Left hindlimb (tissue), 1 donor: ENCODE measurements at regions not wholly inside any gene's neighbourhood (a gene's known extent, or its start where the extent isn't known, plus 50 kb on each side); places are given as distances from the start of the nearest gene placed in this dataset.
A peak's percentile ranks its signal among the peaks of the same experiment; 100 is the strongest.
"Not testable (repeated sequence)": the region's sequence is repeated elsewhere in the genome, so short reads cannot be mapped to it uniquely, and the experiment has no call there.

Experiments used
- DNase-seq: peaks from one replicate; pipeline ENCODE4 v3.0.0-alpha.2; 2018

GRCh38 chr2:131754929-131755720, 227.4 kb downstream of the CCDC74A start:
- DNase-seq, result no peak

DNA sequence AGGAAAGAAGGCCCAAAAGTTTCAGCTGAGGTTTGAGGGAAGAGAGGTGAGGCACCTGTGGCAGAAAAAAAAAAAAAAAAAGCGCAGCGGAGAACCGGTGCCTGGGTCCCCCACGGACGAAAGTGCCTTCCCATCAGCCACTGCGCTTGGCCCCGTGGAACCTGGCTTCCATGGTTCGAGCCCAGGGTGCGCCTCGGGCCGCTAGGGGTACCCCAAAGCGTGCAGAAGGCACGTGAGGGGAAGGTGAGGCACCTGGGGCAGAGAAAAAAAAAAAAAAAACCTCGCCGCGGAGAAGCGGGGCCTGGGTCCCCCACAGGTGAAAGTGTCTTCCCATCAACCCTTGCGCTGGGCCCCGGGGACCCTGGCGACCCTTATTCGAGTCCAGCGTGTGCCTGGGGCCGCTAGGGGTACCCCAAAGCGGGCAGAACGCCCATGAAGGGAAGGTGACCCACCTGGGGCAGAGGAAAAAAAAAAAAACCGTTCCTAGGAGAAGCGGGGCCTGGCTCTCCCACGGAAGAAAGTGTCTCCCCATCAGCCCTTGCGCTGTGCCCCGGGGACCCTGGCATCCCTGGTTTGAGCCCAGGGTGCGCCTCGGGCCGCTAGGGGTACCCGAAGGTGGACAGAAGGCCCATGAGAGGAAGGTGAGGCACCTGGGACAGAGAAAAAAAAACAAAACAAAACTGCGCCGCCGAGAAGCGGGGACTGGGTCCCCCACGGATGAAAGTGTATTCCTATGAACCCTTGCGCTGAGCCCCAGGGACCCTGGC, 228.6 kb downstream of the CCDC74A start:
- no peak for DNase-seq

- DNase-seq, result not testable (repeated sequence)
Observed at GRCh38 chr2:131758941-131759340, 231.3 kb downstream of the CCDC74A start.

- not testable (repeated sequence) for DNase-seq
Observed at GRCh38 chr2:131774955-131775555, 247.4 kb downstream of the CCDC74A start.

GRCh38 chr2:131775903-131776506, 248.3 kb downstream of the CCDC74A start:
- DNase-seq, result not testable (repeated sequence)

- not testable (repeated sequence) for DNase-seq
Observed at GRCh38 chr2:131780446-131780845, 252.8 kb downstream of the CCDC74A start.

GRCh38 chr2:131801210-131801744, 273.6 kb downstream of the CCDC74A start:
- no peak for DNase-seq

DNA sequence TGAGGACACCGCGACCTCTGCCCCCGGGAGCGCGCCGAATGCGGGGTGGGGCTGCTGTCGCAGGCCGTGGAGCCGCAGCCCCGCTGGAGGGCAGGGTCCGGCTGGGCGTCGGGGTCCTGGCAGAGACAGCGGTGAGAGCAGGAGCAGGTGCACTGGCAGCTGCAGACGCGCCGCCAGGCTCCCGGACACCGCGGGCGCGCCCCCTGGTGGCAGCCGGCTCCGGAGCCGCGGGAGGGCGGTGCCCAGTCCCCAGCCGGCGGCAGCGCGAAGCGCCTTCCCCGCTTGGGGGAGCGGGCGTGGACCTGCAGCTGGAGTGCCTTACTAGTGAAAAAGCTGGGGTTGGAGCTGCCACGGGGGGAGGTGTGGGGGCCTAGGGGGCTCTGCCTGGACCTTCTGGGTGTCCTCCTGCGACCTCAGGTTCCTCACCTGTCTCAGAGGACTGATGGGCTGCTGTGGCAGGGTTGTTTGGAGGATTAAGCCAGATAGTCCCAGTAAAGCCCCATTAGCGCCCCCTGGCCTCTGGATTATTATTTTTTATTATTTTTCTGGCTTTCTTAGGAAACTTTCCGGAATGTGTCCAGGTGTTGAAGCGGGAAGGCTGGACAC, 274.2 kb downstream of the CCDC74A start:
- DNase-seq, result peak; percentile 65

DNA sequence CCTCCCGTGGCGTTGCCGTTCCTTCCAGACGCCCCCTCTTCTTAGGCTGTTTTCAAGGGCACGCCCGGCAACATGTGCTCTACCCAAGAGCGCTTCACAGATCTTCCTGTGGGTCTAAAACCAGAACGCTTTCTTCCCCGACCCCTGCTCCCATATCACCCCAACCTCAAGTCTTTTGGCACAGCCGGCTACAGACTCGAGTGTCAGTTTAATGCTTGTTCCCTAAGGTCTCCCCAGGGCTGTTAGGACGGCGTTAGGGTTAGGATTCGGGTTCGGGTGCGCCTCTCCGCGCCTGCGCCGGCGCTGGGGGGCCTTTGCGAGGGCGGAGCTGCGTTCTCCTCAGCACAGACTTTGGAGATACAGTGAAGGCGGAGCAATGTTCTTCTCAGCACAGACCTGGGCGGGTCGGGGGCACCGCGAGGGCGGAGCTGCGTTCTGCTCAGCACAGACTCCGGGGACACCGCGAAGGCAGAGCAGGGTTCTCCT, 274.7 kb downstream of the CCDC74A start:
- peak; percentile 38 for DNase-seq

DNA sequence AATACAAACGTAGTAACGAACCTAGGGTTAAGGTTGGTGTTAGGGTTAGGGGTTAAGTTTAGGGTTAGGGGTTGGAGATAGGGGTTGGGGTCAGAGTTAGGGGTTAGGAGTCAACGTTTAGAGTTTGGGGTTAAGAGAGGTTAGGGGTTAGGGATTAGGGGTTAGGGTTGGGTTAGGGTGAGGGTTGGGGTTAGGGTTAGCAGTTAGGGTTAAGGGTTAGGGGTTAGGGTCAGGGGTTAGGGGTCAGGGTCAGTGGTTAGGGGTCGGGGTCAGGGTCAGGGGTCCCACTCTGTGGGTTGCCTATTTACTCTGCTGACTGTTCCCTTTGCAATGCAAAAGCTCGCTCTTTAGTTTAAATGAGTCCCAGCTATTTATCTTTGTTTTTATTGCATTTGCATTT, 275.5 kb downstream of the CCDC74A start:
- not testable (repeated sequence) for DNase-seq

DNA sequence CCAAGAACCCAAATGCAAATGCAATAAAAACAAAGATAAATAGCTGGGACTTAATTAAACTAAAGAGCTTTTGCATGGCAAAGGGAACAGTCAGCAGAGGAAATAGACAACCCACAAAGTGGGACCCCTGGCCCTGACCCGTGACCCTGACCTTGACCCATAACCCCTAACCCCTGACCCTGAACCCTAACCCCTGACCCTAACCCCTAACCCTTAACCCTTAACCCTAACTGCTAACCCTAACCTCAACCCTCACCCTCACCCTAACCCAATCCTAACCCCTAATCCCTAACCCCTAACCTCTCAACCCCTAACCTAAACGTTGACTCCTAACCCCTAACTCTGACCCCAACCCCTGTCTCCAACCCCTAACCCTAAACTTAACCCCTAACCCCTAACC, 284.9 kb downstream of the CCDC74A start:
- not testable (repeated sequence) for DNase-seq

DNA sequence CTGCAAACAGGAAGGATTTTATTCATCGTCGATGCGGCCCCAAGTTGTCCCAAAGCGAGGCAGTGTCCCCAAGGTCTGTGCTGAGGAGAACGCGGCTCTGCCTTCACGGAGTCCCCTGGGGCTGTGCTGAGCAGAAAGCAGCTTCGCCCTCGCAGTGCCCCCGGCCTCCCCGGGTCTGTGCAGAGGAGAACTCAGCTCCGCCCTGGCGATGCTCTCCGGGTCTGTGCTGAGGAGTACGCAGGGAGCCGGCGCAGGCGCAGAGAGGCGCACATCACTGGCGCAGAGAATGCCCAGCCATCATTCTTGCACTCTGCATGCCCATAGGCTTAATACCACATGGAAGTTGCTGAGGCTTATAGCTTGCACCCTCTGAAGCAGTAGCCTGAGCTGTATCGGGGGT, 285.7 kb downstream of the CCDC74A start:
- not testable (repeated sequence) for DNase-seq

DNA sequence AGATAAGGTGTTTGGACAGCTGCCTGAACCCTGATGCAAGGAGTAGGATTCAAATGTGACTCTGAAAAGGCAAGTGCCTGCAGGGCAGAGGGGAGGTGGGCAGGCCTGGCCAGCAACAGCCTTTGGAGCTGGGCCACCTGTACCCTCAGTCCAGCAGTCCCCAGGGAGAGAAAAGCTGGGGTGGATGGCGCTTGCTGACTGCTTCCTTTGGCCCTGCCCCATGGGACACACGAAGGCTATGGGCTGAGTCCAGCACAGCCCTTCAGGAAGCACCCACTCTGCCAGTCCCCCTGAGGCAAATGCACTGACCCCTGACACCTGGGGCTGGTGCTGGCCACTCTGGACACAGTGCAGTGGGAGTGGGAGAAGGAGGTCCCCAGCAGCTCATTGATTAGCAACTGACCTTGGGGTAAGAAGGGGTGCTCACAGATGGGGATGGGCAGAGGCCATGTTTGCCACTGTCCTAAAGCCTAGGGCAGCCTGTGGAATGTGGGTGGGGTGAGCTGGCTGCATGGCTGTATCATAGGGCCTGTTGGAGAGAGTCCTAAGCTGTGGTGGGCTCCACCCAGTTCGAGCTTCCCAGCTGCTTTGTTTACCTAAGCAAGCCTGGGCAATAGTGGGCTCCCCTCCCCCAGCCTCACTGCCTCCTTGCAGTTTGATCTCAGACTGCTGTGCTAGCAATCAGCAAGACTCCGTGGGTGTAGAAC, 290.7 kb downstream of the CCDC74A start:
- not testable (repeated sequence) for DNase-seq

DNA sequence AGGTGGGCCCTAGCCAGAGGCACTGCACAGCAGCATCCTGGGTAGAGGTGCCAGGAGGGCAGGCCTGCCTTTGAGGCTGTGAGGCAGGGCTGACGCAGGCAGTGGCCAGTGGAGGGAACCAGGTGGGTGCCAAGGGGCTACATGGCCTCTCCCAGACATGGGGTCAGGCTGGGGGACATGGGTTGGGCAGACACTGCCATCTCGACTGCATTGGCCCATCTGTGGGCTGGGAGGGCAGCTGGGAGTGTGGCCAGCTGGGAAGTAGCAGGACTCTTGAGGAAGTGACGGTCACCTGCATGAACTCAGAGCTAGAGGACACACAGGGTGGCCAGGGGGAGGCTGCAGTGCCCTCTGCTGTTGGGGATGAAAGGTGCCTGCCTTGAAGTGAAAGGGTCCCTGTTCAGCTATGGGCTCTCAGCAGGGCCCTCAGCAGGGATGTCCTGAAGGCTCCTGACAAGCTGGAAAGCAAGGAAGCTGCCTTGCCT, 294.6 kb downstream of the CCDC74A start:
- not testable (repeated sequence) for DNase-seq

- DNase-seq, result not testable (repeated sequence)
Observed at GRCh38 chr2:131823058-131823457, 295.4 kb downstream of the CCDC74A start.

DNA sequence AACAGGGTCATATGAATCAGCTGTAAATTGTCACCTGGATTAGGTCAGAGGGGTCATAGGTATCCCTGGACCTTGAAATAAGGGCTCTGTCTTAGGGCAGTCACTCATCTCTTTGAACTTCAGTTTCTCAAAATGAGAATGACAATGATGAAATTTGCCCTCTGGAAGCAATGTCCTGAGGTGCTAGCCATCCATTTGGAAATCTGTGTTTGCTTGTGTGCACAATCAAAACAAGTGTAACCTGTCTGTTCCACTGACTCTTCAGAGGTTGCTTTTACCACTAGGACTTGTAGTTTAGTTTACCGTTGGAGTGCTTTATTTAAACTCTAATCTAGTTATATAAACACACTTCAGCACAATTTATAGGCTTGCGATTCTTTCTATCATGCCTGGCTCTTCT, 297.3 kb downstream of the CCDC74A start:
- DNase-seq, result not testable (repeated sequence)

DNA sequence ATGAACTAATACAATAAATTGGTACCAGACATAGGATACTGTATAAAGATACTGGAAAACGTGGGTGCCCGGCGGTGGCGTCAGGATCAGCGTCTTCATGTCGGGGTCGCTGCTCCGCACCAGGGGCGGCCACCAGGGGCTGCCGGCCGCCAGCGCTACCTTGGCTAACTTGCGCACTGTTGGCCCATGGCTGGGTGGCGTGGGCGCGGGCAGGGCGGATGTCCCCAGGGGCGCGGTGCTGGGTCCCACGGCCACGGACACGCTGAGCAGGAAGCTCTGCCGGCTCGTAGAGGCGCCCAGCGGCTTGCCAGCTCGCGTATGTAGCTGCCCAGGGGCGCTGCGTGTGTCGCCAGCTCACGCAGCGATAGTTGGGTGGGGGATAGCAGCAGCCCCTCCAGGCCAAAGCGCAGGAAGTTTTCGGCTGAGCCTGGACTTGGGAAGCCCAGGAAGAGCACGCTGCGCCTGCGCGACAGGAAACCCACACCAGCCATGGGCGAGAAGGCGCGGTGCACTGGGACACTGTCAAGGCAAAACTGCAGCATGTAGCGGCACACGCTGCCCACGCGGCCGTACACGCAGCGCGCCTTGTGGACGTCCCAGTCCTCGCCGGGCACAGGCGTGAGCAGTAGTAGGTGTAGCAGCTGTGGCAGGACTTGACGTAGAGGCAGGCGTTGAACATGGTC, 299.9 kb downstream of the CCDC74A start:
- DNase-seq, result no peak

GRCh38 chr2:131828164-131828561, 300.5 kb downstream of the CCDC74A start:
- DNase-seq, result no peak

- not testable (repeated sequence) for DNase-seq
Observed at GRCh38 chr2:131828633-131829455, 301.2 kb downstream of the CCDC74A start.
